ENCODE measurements at regions not wholly inside any gene's neighbourhood (a gene's known extent, or its start where the extent isn't known, plus 50 kb on each side); places are given as distances from the start of the nearest gene placed in this dataset.

- no peaks in the 10 kb centered on the region for H4K20me1 ChIP-seq (ENCODE audit: insufficient read depth)
- H3K36me3 ChIP-seq (ENCODE audit: insufficient read depth), result no peaks in the 10 kb centered on the region
- no peak for TF ChIP-seq CTCF (conservative IDR thresholded peaks at IDR 0.05; ENCODE audit: low read depth, low read length)
- H3K27me3 ChIP-seq (ENCODE audit: insufficient read depth, low read depth), result no peaks in the 10 kb centered on the region
- H3K4me1 ChIP-seq (ENCODE audit: low read depth, poor library complexity, severe bottlenecking), result no peaks in the 10 kb centered on the region
- H3K27ac ChIP-seq, result no peak overlapping the region
- H2AFZ ChIP-seq (ENCODE audit: low read depth), result no peak overlapping the region
- H3K4me2 ChIP-seq, result no peak overlapping the region
- no peaks in the 10 kb centered on the region for H3K79me2 ChIP-seq (ENCODE audit: insufficient read depth, low read depth)
- H3K9ac ChIP-seq, result no peak overlapping the region
- no peak overlapping the region for H3K4me3 ChIP-seq (IDR thresholded peaks at IDR 0.05; ENCODE audit: insufficient read depth, low read depth, low read length)
Measured at GRCh38 chr18:29083545-29083944, 906.6 kb upstream of the CDH2 start.

GRCh38 chr18:29080946-29081345 is 904.0 kb upstream of the CDH2 start:
- no peak for TF ChIP-seq CTCF (conservative IDR thresholded peaks at IDR 0.05; ENCODE audit: low read depth, low read length)
- Histone ChIP-seq H2AFZ (ENCODE audit: low read depth) (no peak overlapping the region), H3K4me2 (no peak overlapping the region)

GRCh38 chr18:29078273-29078672 is 901.3 kb upstream of the CDH2 start:
- no peak overlapping the region for H3K4me3 ChIP-seq (IDR thresholded peaks at IDR 0.05; ENCODE audit: insufficient read depth, low read depth, low read length)
- H3K9ac ChIP-seq, result no peak overlapping the region
- H3K4me1 ChIP-seq (ENCODE audit: low read depth, poor library complexity, severe bottlenecking), result no peaks in the 10 kb centered on the region
- no peaks in the 10 kb centered on the region for H4K20me1 ChIP-seq (ENCODE audit: insufficient read depth)
- H3K79me2 ChIP-seq (ENCODE audit: insufficient read depth, low read depth), result no peaks in the 10 kb centered on the region
- H3K27ac ChIP-seq, result no peak overlapping the region
- H3K36me3 ChIP-seq (ENCODE audit: insufficient read depth), result no peaks in the 10 kb centered on the region
- no peak for TF ChIP-seq CTCF (conservative IDR thresholded peaks at IDR 0.05; ENCODE audit: low read depth, low read length)
- no peak overlapping the region for H2AFZ ChIP-seq (ENCODE audit: low read depth)
- H3K4me2 ChIP-seq, result no peak overlapping the region
- H3K27me3 ChIP-seq (ENCODE audit: insufficient read depth, low read depth), result no peaks in the 10 kb centered on the region

More at GRCh38 chr18:29080946-29081345, 904.0 kb upstream of the CDH2 start:
- Histone ChIP-seq H3K9ac (no peak overlapping the region), H3K4me3 (IDR thresholded peaks at IDR 0.05; ENCODE audit: insufficient read depth, low read depth, low read length) (no peak overlapping the region), H3K36me3 (ENCODE audit: insufficient read depth) (no peaks in the 10 kb centered on the region), H4K20me1 (ENCODE audit: insufficient read depth) (no peaks in the 10 kb centered on the region), H3K79me2 (ENCODE audit: insufficient read depth, low read depth) (no peaks in the 10 kb centered on the region), H3K27ac (no peak overlapping the region), H3K27me3 (ENCODE audit: insufficient read depth, low read depth) (no peaks in the 10 kb centered on the region), H3K4me1 (ENCODE audit: low read depth, poor library complexity, severe bottlenecking) (no peaks in the 10 kb centered on the region)

GRCh38 chr18:29077344-29077743 is 900.4 kb upstream of the CDH2 start:
- Histone ChIP-seq H3K27ac (no peak overlapping the region), H4K20me1 (ENCODE audit: insufficient read depth) (no peaks in the 10 kb centered on the region), H3K27me3 (ENCODE audit: insufficient read depth, low read depth) (no peaks in the 10 kb centered on the region), H3K36me3 (ENCODE audit: insufficient read depth) (no peaks in the 10 kb centered on the region), H2AFZ (ENCODE audit: low read depth) (no peak overlapping the region), H3K9ac (no peak overlapping the region), H3K79me2 (ENCODE audit: insufficient read depth, low read depth) (no peaks in the 10 kb centered on the region), H3K4me3 (IDR thresholded peaks at IDR 0.05; ENCODE audit: insufficient read depth, low read depth, low read length) (no peak overlapping the region), H3K4me1 (ENCODE audit: low read depth, poor library complexity, severe bottlenecking) (no peaks in the 10 kb centered on the region), H3K4me2 (no peak overlapping the region)
- no peak for TF ChIP-seq CTCF (conservative IDR thresholded peaks at IDR 0.05; ENCODE audit: low read depth, low read length)
